ENCODE measurements at regions not wholly inside any gene's neighbourhood (a gene's known extent, or its start where the extent isn't known, plus 50 kb on each side); places are given as distances from the start of the nearest gene placed in this dataset.

GRCh38 chr19:28641395-28641794, 571.6 kb downstream of the UQCRFS1 start:
- TF ChIP-seq MAX (IDR thresholded peaks at IDR 0.05) (no peak), TP53 (CRISPR knock-in tag; IDR thresholded peaks at IDR 0.05) (no peak), JUNB (IDR thresholded peaks at IDR 0.05) (no peak), CTCF (IDR thresholded peaks at IDR 0.05) (no peak), FOSL2 (IDR thresholded peaks at IDR 0.05) (no peak), FOSL2 (CRISPR knock-in tag; IDR thresholded peaks at IDR 0.05) (no peak), HEYL (CRISPR knock-in tag; IDR thresholded peaks at IDR 0.05) (no peak), CHD2 (IDR thresholded peaks at IDR 0.05; ENCODE audit: low read length, partially characterized antibody) (no peak)

Measured in A549 (cell line).